ENCODE measurements at regions not wholly inside any gene's neighbourhood (a gene's known extent, or its start where the extent isn't known, plus 50 kb on each side); places are given as distances from the start of the nearest gene placed in this dataset.

DNA sequence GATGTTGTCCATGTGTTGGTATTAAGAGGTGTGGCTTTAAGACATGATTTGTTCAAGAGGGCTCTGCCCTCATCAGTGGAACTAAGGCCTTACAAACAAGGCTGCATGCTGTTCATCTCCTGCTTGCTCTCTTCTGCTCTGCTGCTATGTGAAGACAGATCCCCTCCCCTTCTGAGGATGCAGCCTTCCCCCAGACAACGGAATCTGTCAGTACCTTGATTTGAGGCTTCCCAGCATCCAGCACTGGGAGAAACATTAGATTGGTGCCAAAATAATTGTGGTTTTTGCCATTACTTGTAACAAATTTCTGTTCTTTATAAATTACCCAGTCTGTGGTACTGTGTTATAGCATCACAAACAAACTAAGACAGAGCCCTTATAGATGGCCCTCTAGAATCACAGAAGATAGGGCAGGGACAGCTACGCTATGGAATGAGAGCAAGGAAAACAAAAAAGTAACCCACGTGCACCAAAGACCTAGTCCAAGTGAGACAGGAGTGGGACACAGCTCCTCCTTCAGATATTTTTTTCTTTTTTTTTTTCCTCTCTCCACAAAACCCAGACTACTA lies 151.5 kb upstream of the RXFP2 start:
- no peaks in the 10 kb centered on the region for H3K4me1 ChIP-seq
- TF ChIP-seq, protein P1, sequence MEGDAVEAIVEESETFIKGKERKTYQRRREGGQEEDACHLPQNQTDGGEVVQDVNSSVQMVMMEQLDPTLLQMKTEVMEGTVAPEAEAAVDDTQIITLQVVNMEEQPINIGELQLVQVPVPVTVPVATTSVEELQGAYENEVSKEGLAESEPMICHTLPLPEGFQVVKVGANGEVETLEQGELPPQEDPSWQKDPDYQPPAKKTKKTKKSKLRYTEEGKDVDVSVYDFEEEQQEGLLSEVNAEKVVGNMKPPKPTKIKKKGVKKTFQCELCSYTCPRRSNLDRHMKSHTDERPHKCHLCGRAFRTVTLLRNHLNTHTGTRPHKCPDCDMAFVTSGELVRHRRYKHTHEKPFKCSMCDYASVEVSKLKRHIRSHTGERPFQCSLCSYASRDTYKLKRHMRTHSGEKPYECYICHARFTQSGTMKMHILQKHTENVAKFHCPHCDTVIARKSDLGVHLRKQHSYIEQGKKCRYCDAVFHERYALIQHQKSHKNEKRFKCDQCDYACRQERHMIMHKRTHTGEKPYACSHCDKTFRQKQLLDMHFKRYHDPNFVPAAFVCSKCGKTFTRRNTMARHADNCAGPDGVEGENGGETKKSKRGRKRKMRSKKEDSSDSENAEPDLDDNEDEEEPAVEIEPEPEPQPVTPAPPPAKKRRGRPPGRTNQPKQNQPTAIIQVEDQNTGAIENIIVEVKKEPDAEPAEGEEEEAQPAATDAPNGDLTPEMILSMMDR (IDR thresholded peaks at IDR 0.05) = no peak
- H3K9me3 ChIP-seq = peaks cover 0 to 17% (median 0%) of the 10 kb centered on the region in 11 donors
- H3K27ac ChIP-seq = no peak overlapping the region
- intact Hi-C loops (cut with DNase I) = no loop called here
- H3K36me3 ChIP-seq = no peaks in the 10 kb centered on the region
- H3K27me3 ChIP-seq = peaks cover 0 to 3% (median 0%) of the 10 kb centered on the region in 7 donors
- ATAC-seq (no peak), DNase-seq (no peak)
- H3K4me3 ChIP-seq = no peak overlapping the region
- 50 to 59% methylated on average over 3 of the region's 3 CpGs for WGBS, 2 donors

DNA sequence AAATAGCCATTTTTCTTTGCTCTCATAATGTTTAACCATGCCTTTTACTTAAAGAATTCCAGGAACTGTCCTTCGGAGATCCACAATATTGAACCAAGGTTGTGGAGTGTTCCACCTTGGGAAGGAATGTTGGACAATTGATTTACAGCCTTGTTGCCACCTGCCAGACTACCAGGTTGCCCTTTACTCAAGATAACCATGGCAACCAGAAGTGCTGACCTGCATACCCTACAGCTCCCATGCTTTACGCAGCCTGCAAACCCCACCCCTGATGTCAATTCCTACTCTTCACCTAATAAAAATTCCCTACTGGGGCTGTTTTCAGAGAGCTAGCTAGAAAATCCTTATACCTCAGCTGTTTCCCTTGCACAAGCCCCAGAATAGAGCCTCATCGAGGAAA lies 151.0 kb upstream of the RXFP2 start:
- peaks cover 0 to 6% (median 0%) of the 10 kb centered on the region in 7 donors for H3K27me3 ChIP-seq
- ATAC-seq (no peak), DNase-seq (no peak)
- intact Hi-C loops (cut with DNase I) = no loop called here
- TF ChIP-seq, protein P1 (IDR thresholded peaks at IDR 0.05) = no peak
- no peaks in the 10 kb centered on the region for H3K36me3 ChIP-seq
- no peak overlapping the region for H3K27ac ChIP-seq
- no peak overlapping the region for H3K4me3 ChIP-seq
- H3K9me3 ChIP-seq = peaks cover 0 to 12% (median 0%) of the 10 kb centered on the region in 11 donors
- WGBS, 2 donors = 83 to 89% methylated on average over 3 of the region's 3 CpGs
- no peaks in the 10 kb centered on the region for H3K4me1 ChIP-seq

DNA sequence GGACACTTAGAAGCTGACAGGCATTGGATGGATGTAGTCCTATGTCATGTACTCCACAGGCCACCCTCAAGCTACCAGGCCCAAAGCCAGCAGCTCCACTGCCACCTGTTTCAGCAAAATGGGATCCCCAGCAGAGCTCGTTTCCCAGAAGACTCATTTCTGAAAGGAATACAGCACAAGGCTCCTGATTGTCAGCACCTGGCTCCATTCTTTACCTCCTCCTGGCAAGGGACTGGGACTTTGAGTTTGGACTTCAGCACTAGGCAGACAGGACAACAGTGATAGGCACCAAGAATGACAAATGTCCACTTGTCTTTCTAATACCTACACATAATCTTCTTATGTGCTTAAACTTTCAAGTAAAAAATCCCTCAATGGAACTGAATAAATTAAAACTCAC lies 150.4 kb upstream of the RXFP2 start:
- intact Hi-C loops (cut with DNase I) = no loop called here
- Histone ChIP-seq H3K9me3 (peaks cover 0 to 10% (median 0%) of the 10 kb centered on the region in 11 donors), H3K36me3 (no peaks in the 10 kb centered on the region), H3K27me3 (peaks cover 0 to 6% (median 0%) of the 10 kb centered on the region in 7 donors), H3K4me1 (no peaks in the 10 kb centered on the region), H3K27ac (no peak overlapping the region), H3K4me3 (no peak overlapping the region)
- no peak for DNase-seq
- 69 to 79% methylated on average over 1 of the region's 1 CpG for WGBS, 2 donors
- ATAC-seq = no peak
- TF ChIP-seq, protein P1 (IDR thresholded peaks at IDR 0.05) = no peak

DNA sequence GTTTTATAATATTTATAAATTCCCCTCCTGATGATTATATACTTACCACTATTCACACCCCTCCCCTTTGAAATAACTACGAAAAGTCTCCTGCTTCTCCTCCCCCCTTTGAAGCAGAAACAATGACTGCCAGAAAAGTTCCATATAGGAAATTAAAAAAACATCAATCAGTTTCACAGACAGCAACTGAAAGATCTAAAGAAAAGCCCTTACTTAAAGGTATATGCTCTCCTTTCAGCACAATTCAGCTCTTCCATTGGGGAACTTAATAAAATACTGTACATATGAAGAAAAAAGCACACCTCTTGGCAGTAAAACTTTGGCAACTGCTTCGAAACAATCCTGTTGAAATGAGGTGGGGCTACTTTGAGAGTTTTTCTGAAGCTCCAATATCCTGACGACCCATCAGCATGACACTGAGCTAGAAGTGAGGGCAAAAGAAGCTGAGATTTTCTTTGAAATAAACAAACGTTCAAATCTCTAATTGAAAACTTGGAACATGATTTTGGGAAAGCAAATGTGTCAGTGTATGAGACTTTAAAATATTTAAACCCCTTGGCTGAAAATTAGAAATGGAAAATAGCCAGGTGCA lies 147.6 kb upstream of the RXFP2 start:
- no peak overlapping the region for H3K4me3 ChIP-seq
- DNase-seq = no peak
- intact Hi-C loops (cut with DNase I) = no loop called here
- H3K9me3 ChIP-seq = no peaks in the 10 kb centered on the region
- no peak for ATAC-seq
- WGBS, 2 donors = 25 to 30% methylated on average over 4 of the region's 4 CpGs
- H3K27me3 ChIP-seq = peaks cover 0 to 6% (median 0%) of the 10 kb centered on the region in 7 donors
- no peaks in the 10 kb centered on the region for H3K36me3 ChIP-seq
- TF ChIP-seq, protein P1 (IDR thresholded peaks at IDR 0.05) = no peak
- H3K27ac ChIP-seq = no peak overlapping the region
- peaks cover 0 to 7% (median 0%) of the 10 kb centered on the region in 9 donors for H3K4me1 ChIP-seq
